Neural progenitor cell (in vitro differentiated cells): ENCODE measurements at regions not wholly inside any gene's neighbourhood (a gene's known extent, or its start where the extent isn't known, plus 50 kb on each side); places are given as distances from the start of the nearest gene placed in this dataset.
"Not testable (repeated sequence)": the region's sequence is repeated elsewhere in the genome, so short reads cannot be mapped to it uniquely, and the experiment has no call there.

Experiments used
- DNase-seq: peaks from one replicate; pipeline ENCODE4 v3.0.0-alpha.2; 2016; ENCODE audit warnings: low spot score
- H2AFZ ChIP-seq: fragments of 200-600 bp; sonication (generic); replicated peaks from 2 replicates; pipeline ENCODE4 v1.6.1; 2016; ENCODE audit warnings: antibody characterized with exemption
- H3F3A ChIP-seq: fragments of 200-600 bp; sonication (generic); 2 replicates; pipeline ENCODE4 v1.6.1; 2016; ENCODE audit warnings: antibody characterized with exemption, low read depth
- H3K27ac ChIP-seq: fragments of 200-600 bp; sonication (generic); 2 replicates; pipeline ENCODE4 v1.5.1; 2016; ENCODE audit warnings: mild to moderate bottlenecking
- H3K27me3 ChIP-seq: fragments of 200-600 bp; sonication (generic); 2 replicates; pipeline ENCODE4 v1.6.1; 2016; ENCODE audit warnings: mild to moderate bottlenecking, moderate library complexity
- H3K36me3 ChIP-seq: fragments of 200-600 bp; sonication (generic); 2 replicates; pipeline ENCODE4 v1.5.1; 2016
- H3K4me1 ChIP-seq: fragments of 200-600 bp; sonication (generic); 2 replicates; pipeline ENCODE4 v1.6.1; 2016; ENCODE audit warnings: mixed run types
- H3K4me2 ChIP-seq: fragments of 200-600 bp; sonication (generic); 2 replicates; pipeline ENCODE4 v1.6.1; 2016
- H3K4me3 ChIP-seq: fragments of 200-600 bp; sonication (generic); 2 replicates; pipeline ENCODE4 v1.5.1; 2016
- H3K79me2 ChIP-seq: fragments of 200-600 bp; sonication (generic); 2 replicates; pipeline ENCODE4 v1.6.1; 2016; ENCODE audit warnings: low read depth
- H3K9ac ChIP-seq: fragments of 200-600 bp; sonication (generic); 2 replicates; pipeline ENCODE4 v1.6.1; 2016
- H3K9me3 ChIP-seq: fragments of 200-600 bp; sonication (generic); 2 replicates; pipeline ENCODE4 v1.5.1; 2016; ENCODE audit warnings: low read depth
- H4K20me1 ChIP-seq: fragments of 200-600 bp; sonication (generic); 2 replicates; pipeline ENCODE4 v1.6.1; 2016; ENCODE audit warnings: low read depth
- H3K27ac Mint-ChIP-seq: 3 replicates; pipeline ENCODE4 v1.8.0; 2021; ENCODE audit warnings: mixed read lengths
- H3K27me3 Mint-ChIP-seq: 2 replicates; pipeline ENCODE4 v1.8.0; 2022; ENCODE audit warnings: low read depth, mild to moderate bottlenecking, inconsistent platforms, moderate library complexity, mixed read lengths; ENCODE audit not compliant: insufficient read depth
- H3K36me3 Mint-ChIP-seq: 3 replicates; pipeline ENCODE4 v1.8.0; 2021; ENCODE audit warnings: mixed read lengths
- H3K4me1 Mint-ChIP-seq: 3 replicates; pipeline ENCODE4 v1.8.0; 2021; ENCODE audit warnings: mixed read lengths
- H3K4me3 Mint-ChIP-seq: 3 replicates; pipeline ENCODE4 v1.8.0; 2021; ENCODE audit warnings: mild to moderate bottlenecking, moderate library complexity, mixed read lengths
- H3K9me3 Mint-ChIP-seq: 3 replicates; pipeline ENCODE4 v1.8.0; 2020; ENCODE audit warnings: mixed read lengths
- CTCF ChIP-seq: fragments of 200-600 bp; sonication (generic); IDR thresholded peaks from 2 replicates; pipeline ENCODE4 v1.5.1; 2017; ENCODE audit warnings: antibody characterized with exemption, mild to moderate bottlenecking
- EZH2 ChIP-seq: fragments of 200-600 bp; sonication (generic); IDR thresholded peaks from 2 replicates; pipeline ENCODE4 v1.6.1; 2017; ENCODE audit warnings: antibody characterized with exemption, mild to moderate bottlenecking, moderate library complexity
- EZH2phosphoT487 ChIP-seq: fragments of 200-600 bp; sonication (generic); IDR thresholded peaks from 2 replicates; pipeline ENCODE4 v1.6.1; 2017; ENCODE audit warnings: antibody characterized with exemption

GRCh38 chr15:35244227-35244626 is 159.1 kb upstream of the NANOGP8 start:
- Mint-ChIP-seq H3K27me3 (peaks cover 6% of the 10 kb centered on the region), H3K4me1 (peaks cover 11% of the 10 kb centered on the region), H3K27ac (no peak overlapping the region), H3K4me3 (no peak overlapping the region), H3K9me3 (peaks cover 3% of the 10 kb centered on the region), H3K36me3 (no peaks in the 10 kb centered on the region)
- no peaks in the 10 kb centered on the region for H3K36me3 ChIP-seq
- H3K9me3 ChIP-seq: no peaks in the 10 kb centered on the region
- H3K27ac ChIP-seq: no peak overlapping the region
- no peak overlapping the region for H3K9ac ChIP-seq
- no peak overlapping the region for H2AFZ ChIP-seq
- H3K4me2 ChIP-seq: no peak overlapping the region
- H3K4me1 ChIP-seq: peaks cover 32% of the 10 kb centered on the region
- no peak for DNase-seq
- no peaks in the 10 kb centered on the region for H3K27me3 ChIP-seq
- no peak for TF ChIP-seq EZH2
- TF ChIP-seq CTCF: no peak
- TF ChIP-seq EZH2phosphoT487: no peak
- peaks cover 6% of the 10 kb centered on the region for H3F3A ChIP-seq
- no peaks in the 10 kb centered on the region for H4K20me1 ChIP-seq
- no peak overlapping the region for H3K4me3 ChIP-seq
- H3K79me2 ChIP-seq: no peaks in the 10 kb centered on the region

- Histone ChIP-seq H4K20me1 (no peaks in the 10 kb centered on the region), H3K9ac (no peak overlapping the region), H2AFZ (no peak overlapping the region), H3K27me3 (no peaks in the 10 kb centered on the region), H3K36me3 (no peaks in the 10 kb centered on the region), H3K4me2 (no peak overlapping the region), H3F3A (peaks cover 6% of the 10 kb centered on the region), H3K27ac (no peak overlapping the region), H3K9me3 (no peaks in the 10 kb centered on the region), H3K4me3 (no peak overlapping the region), H3K4me1 (peaks cover 32% of the 10 kb centered on the region), H3K79me2 (no peaks in the 10 kb centered on the region)
- H3K27me3 Mint-ChIP-seq: peaks cover 6% of the 10 kb centered on the region
- H3K4me1 Mint-ChIP-seq: peaks cover 11% of the 10 kb centered on the region
- H3K27ac Mint-ChIP-seq: no peak overlapping the region
- TF ChIP-seq EZH2phosphoT487 (no peak), CTCF (no peak), EZH2 (no peak)
- peaks cover 3% of the 10 kb centered on the region for H3K9me3 Mint-ChIP-seq
- DNase-seq: no peak
- H3K36me3 Mint-ChIP-seq: no peaks in the 10 kb centered on the region
- H3K4me3 Mint-ChIP-seq: no peak overlapping the region
These were observed 158.7 kb upstream of the NANOGP8 start for GRCh38 chr15:35243758-35244157.

GRCh38 chr15:35239693-35240092 is 154.6 kb upstream of the NANOGP8 start:
- H3K9me3 ChIP-seq, H3K4me3 Mint-ChIP-seq, H3K27me3 Mint-ChIP-seq, H3F3A ChIP-seq, DNase-seq, H3K27me3 ChIP-seq, H3K27ac Mint-ChIP-seq, H3K4me1 ChIP-seq, H3K9me3 Mint-ChIP-seq, H3K27ac ChIP-seq, H3K4me3 ChIP-seq, H2AFZ ChIP-seq, H4K20me1 ChIP-seq, H3K79me2 ChIP-seq, H3K36me3 ChIP-seq, H3K4me2 ChIP-seq, H3K9ac ChIP-seq, H3K4me1 Mint-ChIP-seq, H3K36me3 Mint-ChIP-seq: not testable (repeated sequence)

GRCh38 chr15:35238448-35238847 is 153.4 kb upstream of the NANOGP8 start:
- H3K4me3 ChIP-seq, H3F3A ChIP-seq, H3K9me3 Mint-ChIP-seq, H3K4me2 ChIP-seq, H4K20me1 ChIP-seq, H3K27ac Mint-ChIP-seq, H3K9me3 ChIP-seq, H3K36me3 Mint-ChIP-seq, H3K4me3 Mint-ChIP-seq, DNase-seq, H3K4me1 ChIP-seq, H2AFZ ChIP-seq, H3K36me3 ChIP-seq, H3K27me3 Mint-ChIP-seq, H3K79me2 ChIP-seq, H3K4me1 Mint-ChIP-seq, H3K9ac ChIP-seq, H3K27me3 ChIP-seq, H3K27ac ChIP-seq: not testable (repeated sequence)
